HepG2 (cell line): ENCODE measurements at regions not wholly inside any gene's neighbourhood (a gene's known extent, or its start where the extent isn't known, plus 50 kb on each side); places are given as distances from the start of the nearest gene placed in this dataset.

Source experiments
- ARHGAP35 ChIP-seq: sonication (generic); formaldehyde crosslinking; IDR thresholded peaks from 2 replicates; pipeline ENCODE4 v1.9.0; 2022; ENCODE audit warnings: mild to moderate bottlenecking, inconsistent platforms, moderate library complexity, missing genetic modification reagents, borderline replicate concordance
- CC2D1A ChIP-seq: sonication (generic); formaldehyde crosslinking; IDR thresholded peaks from 2 replicates; pipeline ENCODE4 v1.8.1; 2023; ENCODE audit warnings: mild to moderate bottlenecking, missing genetic modification reagents
- TCF7 ChIP-seq: sonication (generic); IDR thresholded peaks from 2 replicates; pipeline ENCODE4 v1.6.1; 2016; ENCODE audit warnings: antibody characterized with exemption, low read depth
- TEAD2 ChIP-seq: sonication (generic); formaldehyde crosslinking; IDR thresholded peaks from 2 replicates; pipeline ENCODE4 v1.9.0; 2021; ENCODE audit warnings: missing genetic modification reagents
- small RNA-seq, 3 experiments: library from RNA; depleted of rRNA; stranded (forward); fragments of <200 nt; gene quantifications; one replicate each; pipeline ENCODE3, GENCODE V24; 2012; ENCODE audit warnings: low read depth in 2 of 3, low replicate concordance in 1 of 3; ENCODE audit not compliant: insufficient read length in 3 of 3, insufficient read depth in 2 of 3
- TF ChIP-seq, protein P1 (sequence below): sonication (generic); formaldehyde crosslinking; IDR thresholded peaks from one replicate; pipeline ENCODE4 v1.5.1; 2020; ENCODE audit warnings: mild to moderate bottlenecking, missing genetic modification reagents; ENCODE audit errors: not compliant biosample characterization
- TF ChIP-seq, protein P2 (sequence below): sonication (generic); formaldehyde crosslinking; IDR thresholded peaks from 2 replicates; pipeline ENCODE4 v1.8.0; 2022; ENCODE audit warnings: missing genetic modification reagents, mild to moderate bottlenecking, inconsistent platforms, borderline replicate concordance

DNA sequence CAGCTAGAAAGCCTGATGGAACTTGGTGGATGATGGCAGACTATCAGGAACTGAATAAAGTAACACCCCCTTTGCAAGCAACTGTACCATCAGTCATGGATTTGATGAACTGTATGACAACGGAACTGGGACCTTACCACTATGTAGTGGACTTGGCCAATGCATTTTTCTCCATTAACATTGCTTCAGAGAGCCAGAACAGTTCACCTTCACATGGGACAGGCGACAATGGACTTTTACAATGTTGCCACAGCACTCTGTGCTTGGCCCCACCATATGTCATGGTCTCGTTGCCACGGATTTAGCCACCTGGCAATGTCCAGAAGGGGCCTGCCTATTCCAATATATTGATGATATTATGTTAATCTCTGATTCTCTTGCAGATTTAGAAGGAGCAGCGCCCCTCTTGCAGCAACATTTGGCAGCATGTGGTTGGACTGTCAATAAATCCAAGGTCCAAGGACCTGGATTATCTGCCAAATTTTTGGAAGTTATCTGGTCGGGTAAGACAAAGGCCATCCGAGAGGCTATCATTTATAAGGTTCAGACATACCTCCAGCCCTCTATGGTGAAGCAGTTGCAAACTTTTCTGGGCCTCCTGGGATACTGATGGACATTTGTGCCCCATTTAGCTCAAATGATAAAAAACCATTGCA lies 52.2 kb upstream of the ZC3H15 start (continued):
- TF ChIP-seq, protein P1, sequence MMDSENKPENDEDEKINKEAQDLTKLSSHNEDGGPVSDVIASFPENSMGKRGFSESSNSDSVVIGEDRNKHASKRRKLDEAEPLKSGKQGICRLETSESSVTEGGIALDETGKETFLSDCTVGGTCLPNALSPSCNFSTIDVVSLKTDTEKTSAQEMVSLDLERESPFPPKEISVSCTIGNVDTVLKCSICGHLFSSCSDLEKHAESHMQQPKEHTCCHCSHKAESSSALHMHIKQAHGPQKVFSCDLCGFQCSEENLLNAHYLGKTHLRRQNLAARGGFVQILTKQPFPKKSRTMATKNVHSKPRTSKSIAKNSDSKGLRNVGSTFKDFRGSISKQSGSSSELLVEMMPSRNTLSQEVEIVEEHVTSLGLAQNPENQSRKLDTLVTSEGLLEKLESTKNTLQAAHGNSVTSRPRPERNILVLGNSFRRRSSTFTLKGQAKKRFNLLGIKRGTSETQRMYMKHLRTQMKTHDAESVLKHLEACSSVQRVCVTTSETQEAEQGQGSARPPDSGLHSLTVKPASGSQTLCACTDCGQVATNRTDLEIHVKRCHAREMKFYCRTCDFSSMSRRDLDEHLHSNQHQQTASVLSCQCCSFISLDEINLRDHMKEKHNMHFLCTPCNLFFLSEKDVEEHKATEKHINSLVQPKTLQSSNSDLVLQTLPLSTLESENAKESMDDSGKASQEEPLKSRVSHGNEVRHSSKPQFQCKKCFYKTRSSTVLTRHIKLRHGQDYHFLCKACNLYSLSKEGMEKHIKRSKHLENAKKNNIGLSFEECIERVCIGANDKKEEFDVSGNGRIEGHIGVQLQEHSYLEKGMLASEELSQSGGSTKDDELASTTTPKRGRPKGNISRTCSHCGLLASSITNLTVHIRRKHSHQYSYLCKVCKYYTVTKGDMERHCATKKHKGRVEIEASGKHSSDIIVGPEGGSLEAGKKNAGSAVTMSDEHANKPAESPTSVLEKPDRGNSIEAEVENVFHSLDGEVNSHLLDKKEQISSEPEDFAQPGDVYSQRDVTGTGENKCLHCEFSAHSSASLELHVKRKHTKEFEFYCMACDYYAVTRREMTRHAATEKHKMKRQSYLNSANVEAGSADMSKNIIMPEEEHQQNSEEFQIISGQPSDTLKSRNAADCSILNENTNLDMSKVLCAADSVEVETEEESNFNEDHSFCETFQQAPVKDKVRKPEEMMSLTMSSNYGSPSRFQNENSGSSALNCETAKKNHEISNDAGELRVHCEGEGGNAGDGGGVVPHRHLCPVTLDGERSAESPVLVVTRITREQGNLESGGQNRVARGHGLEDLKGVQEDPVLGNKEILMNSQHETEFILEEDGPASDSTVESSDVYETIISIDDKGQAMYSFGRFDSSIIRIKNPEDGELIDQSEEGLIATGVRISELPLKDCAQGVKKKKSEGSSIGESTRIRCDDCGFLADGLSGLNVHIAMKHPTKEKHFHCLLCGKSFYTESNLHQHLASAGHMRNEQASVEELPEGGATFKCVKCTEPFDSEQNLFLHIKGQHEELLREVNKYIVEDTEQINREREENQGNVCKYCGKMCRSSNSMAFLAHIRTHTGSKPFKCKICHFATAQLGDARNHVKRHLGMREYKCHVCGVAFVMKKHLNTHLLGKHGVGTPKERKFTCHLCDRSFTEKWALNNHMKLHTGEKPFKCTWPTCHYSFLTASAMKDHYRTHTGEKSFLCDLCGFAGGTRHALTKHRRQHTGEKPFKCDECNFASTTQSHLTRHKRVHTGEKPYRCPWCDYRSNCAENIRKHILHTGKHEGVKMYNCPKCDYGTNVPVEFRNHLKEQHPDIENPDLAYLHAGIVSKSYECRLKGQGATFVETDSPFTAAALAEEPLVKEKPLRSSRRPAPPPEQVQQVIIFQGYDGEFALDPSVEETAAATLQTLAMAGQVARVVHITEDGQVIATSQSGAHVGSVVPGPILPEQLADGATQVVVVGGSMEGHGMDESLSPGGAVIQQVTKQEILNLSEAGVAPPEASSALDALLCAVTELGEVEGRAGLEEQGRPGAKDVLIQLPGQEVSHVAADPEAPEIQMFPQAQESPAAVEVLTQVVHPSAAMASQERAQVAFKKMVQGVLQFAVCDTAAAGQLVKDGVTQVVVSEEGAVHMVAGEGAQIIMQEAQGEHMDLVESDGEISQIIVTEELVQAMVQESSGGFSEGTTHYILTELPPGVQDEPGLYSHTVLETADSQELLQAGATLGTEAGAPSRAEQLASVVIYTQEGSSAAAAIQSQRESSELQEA (CRISPR knock-in tag), result no peak
- TF ChIP-seq, protein P2, sequence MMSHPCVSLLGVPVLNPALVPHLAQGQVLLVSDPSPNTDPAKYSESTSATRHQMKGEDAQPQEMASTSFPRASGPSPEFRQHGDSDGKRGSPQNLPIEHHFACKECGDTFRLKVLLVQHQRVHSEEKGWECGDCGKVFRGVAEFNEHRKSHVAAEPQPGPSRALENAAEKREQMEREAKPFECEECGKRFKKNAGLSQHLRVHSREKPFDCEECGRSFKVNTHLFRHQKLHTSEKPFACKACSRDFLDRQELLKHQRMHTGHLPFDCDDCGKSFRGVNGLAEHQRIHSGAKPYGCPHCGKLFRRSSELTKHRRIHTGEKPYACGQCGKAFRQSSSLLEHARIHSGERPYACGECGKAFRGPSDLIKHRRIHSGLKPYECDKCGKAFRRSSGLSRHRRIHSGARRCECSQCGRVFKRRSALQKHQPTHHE, result no peak
- no peak for TF ChIP-seq CC2D1A (CRISPR knock-in tag)
- no peak for TF ChIP-seq TCF7
- no peak for TF ChIP-seq ARHGAP35
- TF ChIP-seq TEAD2 (CRISPR knock-in tag), result no peak

Small RNAs in the stretch of these regions (small RNA-seq; reads per million reads assigned to genes)
- 0 reads per million in 3 experiments for gene AC104058.1
